Femur (tissue), 1 donor: ENCODE measurements at regions not wholly inside any gene's neighbourhood (a gene's known extent, or its start where the extent isn't known, plus 50 kb on each side); places are given as distances from the start of the nearest gene placed in this dataset.

Experiments
- DNase-seq: peaks from one replicate; pipeline ENCODE4 v3.0.0-alpha.2; 2017

DNA sequence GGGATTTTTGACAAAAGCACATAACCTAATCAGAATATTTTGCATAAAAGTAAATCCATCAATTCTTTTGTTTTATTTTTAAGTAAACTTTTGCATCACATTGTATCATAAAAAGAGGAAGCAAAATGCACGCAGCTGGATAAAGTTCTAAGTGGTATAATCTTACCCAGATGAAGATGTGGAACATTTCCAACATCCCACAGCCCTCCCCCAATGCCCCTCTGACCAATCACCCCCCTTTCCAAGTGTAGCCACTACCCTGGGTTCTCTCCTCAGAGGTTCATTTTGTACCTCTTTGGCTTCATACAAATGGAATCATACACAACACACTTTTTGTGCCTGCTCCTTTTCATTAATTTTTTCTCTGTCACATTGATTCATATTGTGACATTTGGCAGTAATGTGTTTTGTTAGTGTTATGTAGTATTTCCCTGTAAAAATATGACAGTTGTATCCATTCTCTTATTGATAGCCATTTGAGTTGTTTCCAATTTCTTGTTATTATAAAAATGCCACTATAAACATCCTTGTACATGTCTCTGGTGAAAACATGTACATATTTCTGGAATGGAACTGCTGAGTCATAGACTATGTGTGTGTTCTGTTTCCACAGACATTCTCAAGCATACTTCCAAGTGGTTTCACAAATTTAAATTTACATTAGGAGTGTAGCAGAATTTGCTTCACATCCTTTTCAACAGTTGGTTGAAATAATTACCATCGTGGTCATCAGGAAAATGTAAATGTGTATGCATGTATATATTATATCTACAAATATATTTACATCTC lies 92.9 kb upstream of the SYNDIG1 start:
- DNase-seq = no peak

DNA sequence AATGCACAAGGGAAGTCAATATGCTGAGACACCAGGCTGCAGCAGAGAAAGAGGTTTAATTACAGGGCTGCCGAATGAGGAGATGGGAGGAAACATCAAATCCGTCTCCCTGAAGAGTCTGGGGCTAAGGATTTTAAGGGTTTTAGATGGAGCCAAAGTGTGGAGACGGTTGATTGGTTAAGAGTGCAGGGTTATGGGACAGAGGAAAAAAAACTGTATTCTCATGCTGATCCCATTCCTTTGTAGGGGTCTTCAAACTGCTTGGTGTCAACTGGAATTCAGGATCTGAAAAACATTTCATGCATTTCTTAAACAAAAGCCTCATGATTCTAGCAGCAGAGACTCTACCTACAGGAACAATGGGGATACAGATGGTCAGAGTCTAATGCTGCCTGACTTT lies 96.1 kb upstream of the SYNDIG1 start:
- DNase-seq = no peak

DNA sequence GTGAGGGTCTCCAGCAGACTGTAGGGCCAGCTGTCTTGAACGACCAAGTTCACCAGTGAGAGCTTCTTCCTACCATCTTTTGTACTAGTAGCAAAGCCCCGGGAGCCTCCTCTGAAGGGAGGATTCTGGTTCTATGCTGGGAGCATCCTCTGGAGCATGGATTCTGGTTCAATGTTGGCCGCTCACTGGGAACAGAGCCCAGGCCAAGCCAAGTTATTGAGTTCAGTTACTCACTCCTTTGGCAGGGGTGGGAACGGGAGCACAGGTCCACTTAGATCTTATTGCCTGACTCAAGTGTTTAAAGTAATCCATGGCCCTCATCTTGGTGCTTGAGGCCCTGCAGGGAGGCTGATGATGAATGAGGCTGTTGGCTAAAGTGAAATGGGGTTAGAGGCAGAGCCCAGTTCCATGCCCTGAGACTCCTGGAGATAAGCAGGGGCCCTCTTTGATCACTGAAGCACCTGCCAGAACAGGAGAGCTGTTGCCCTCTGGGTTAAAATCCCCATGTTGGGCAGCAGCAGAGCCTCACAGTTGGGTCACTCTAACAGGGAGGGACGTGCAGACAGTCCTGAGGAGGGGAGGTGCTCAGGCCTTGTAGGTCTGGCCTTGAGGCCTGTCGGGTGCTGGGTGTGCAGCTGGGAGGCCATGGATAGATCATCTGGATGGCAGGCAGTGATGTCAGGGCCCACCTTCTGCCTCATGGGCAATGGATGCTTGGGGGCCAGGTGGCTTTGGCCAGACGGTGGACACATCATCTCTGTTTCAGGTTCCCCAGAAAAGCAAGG lies 98.3 kb upstream of the SYNDIG1 start:
- DNase-seq = no peak

DNA sequence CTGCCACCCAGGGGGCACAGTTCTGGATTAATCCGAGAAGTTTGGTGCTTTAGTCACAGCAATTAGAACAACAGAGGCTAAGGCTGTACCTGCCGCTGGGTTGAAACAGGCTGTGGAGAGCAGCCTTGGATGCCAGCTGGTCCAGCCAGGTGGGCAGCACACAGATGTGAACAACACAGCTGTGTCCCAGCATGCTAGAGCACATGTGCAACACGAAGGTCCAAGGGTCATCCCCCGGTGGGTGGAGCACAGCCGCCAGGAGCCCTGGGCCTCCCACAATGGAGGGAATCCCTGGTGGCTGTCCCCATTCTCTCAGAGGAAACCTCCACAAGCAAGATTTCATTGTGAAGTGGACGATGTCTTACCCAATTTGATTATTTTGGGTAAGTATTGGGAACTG lies 99.2 kb upstream of the SYNDIG1 start:
- DNase-seq = no peak

DNA sequence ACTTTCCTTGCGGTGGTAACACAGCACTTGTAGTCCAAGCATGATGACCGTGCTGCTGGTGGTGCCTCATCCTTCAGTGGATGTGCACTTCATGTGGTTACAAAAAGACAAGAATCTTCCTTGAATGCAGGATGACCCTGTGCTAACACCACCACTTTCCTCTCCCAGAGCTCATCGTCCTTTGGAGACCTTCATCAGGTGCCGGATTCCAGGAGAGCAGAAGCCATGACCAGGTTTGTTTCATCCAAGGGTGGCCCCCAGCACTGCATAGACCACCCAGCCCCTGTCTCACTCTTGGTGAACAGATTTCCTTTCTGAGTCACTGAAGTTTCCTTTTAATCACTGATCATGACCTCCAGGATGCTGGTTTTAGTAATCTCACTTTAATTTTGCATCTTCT lies 101.2 kb upstream of the SYNDIG1 start:
- no peak for DNase-seq

DNA sequence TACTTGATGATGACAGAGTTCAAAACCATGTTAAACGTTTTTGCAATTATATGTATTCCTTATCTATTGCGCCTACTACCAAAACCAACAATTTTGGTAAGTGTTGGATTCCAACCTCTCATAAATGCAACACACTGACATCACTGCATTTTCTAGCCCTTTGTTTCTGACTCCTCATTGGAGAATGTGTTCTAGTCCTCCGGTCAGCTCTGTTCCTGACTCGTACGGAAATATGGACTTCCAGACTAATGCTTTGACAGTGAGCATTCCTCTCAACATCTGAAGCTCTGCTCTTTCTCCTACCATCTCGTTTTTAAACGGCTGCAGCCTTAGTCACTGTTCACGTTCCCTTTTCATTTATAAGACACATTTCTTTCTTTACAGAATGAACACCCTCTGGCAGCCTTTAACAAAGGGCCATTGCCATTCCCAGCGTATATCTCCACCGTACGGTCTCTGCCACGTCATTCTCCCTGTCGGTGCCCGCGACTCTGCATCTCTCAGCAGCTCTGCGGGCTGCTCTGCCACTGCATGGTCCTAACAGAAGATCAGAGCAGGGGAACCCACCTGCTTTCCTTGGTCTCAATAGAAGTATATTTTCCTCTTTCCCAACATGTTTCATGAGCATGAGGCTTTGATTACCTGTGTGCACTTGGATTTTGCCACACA lies 103.0 kb upstream of the SYNDIG1 start:
- no peak for DNase-seq

DNA sequence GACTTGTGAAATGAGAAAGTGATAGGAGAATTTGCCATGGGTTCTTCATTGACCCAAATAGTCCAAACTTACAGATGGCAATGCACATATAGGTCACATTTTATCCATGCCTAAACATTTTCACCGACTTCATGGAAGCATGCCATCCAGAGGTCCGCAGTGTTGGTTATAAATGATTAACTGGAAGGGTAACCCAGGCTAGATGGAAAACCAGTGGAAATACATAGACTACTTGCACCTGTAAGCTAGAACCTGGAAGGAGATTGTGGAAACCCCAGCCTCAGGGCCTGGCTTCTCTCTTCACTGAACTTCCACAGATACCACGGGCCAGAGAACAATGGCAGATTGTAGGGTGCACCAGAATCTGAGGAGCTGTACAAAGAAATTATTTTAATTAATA lies 103.8 kb upstream of the SYNDIG1 start:
- DNase-seq = no peak

DNA sequence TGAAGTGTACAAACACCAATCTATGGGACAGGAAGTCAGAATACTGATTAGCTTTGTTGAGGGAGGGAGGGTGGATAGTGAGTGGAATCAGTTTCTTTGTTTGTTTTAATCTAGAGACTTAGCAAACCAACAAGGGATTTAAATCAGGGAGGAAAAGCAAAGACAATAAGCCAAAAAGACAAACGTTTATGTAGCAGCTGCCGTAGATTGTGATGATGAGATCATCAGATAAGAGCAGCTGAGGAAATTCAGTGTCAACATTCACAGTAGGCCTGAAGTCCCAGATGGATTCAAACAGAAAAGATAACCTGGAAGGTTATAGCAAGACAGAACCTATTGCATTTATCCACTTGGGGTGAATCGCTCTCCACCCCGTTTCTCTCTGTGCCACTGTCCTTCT lies 104.9 kb upstream of the SYNDIG1 start:
- no peak for DNase-seq

DNA sequence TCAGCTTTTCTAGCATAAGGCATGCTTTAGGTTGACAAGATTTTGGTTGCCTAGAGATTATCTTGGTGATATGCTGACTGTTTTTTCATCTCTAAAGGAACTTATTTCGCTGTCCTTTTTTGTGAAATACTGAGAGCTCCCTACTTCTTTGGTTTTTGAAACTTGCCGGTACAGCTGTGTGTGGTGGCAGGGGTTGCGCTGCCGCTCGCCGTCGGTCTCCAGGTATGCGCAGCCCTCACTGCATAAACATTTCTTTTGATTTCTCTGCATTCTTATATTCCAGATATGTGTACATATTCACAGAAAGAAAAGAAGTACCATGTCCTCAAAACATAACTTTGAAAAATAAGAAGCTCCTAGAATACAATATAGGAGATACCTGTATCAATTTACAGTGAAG lies 106.4 kb upstream of the SYNDIG1 start:
- no peak for DNase-seq

DNA sequence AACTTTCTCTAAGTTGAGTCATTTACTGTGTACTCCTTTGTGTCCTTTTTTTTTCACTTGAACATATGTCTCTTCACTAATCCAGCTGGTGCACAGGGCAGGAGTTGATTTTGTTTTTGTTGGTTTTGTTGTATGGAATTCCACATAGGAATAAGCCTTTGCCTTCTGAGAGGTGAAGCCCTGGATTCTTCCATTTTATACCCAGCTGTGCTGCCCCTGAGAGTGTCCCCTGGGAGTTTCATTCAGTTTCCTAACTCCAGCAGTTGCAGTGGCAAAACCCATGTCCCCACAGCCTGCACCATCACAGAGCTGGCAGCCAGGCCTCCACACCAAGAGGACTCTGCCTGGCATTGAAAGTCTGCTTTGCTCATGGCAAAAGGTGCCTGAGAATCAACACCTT lies 107.3 kb upstream of the SYNDIG1 start:
- DNase-seq = no peak

DNA sequence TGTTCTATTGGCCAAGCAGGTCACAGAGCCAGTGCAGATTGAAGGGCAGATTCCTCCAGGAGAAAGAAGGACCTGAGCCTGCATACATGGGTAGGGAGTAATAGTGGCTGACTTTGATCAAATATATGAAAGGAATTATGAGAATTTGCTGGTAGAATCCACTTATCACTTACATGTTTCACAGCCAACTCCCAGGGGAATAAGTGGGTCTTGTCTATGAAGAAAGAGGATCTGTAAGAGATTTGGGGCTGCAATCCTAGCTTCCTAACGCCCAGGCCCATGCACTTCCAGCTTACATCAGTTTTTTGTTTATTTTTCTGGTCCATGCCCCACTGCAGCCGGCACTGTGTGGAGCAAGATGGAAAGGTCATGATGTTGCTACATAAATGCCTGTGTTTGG lies 107.9 kb upstream of the SYNDIG1 start:
- no peak for DNase-seq

DNA sequence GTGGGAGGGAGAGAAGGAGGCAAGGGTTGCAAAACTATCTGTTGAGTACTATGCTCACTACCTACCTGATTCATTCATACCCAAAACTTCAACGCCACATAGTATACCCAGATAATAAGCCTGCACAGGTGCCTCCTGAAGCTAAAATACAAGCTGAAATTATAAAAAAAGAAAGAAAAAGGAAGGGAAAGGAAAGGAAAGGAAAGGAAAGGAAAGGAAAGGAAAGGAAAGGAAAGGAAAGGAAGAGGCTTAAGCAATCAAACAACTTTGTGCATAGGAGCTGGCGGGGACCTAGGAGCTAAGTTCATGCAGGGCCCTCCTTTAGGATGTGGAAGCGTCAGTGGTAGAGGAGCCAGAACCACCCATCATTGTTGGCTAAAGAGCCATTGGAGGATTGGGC lies 108.9 kb upstream of the SYNDIG1 start:
- DNase-seq = no peak

DNA sequence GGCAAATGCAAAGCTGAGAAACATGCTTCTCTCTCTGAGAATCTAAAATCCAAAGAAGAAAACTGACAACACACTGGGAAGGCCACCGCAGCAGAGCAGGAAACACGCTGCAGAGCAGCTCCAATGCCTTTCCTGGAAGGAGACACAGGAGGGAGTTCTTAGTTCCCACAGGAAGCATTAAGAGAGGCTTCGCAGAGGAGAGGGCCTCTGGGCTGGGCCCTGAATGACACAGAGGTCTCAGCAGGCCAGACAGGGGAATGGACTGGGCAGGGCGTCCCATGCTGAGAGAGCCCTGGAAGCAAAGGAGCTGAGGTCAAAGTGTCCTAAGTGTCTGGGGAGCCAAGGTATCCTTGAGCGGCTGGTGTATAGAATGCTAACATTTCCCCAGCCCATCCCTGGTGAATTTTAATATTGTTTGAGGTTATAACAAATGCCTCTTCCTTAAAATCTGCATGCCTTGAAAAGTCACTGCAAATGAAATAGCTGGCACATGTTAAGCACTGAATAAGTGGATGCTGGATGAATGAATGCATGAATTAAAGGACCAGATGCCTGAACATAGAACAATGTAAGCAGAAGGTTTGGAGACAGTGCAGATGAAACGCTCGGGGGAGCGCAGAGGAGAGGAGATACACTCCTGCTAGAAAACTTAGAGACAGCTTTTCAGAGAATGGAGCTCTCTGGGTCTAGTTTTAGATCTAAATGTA lies 110.0 kb upstream of the SYNDIG1 start:
- peak; percentile 47 for DNase-seq

DNA sequence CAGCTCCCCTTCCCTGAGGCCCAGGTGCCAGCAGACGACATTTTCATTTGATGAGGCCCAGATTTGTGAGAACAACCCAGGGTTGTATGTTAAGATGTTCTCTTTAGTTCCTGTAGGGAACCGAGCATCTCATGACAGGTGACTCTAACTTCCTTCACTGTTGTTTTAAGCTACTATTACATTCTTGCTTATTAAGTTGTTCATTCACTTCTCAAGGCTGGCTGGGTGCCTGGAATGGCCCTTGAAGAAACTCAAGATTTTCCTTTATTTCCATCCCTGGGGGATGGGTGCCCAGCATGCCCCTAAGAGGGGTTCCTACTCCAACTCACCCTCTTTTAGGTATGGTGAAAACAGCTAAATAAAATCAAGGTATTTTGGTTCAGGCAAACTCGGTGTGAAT lies 111.5 kb upstream of the SYNDIG1 start:
- no peak for DNase-seq

DNA sequence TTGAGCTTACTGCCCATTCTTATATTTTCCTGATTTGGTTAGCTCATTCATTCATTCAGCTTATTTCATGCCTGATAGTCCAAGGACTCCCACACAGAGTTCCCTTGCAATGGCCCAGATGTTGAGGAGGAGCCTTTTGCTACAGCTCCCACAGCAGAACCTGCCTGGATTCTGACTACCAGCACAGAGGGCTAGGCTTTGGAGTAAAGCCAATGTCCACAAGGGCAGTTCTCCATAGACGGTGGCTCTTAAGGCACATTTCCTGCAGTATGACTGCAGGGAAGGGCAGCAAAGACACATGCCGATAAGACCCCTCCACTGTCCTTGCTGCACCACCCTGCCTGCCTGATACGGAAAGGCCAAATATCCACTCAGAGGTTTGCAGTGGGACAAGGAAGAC lies 112.3 kb upstream of the SYNDIG1 start:
- no peak for DNase-seq

DNA sequence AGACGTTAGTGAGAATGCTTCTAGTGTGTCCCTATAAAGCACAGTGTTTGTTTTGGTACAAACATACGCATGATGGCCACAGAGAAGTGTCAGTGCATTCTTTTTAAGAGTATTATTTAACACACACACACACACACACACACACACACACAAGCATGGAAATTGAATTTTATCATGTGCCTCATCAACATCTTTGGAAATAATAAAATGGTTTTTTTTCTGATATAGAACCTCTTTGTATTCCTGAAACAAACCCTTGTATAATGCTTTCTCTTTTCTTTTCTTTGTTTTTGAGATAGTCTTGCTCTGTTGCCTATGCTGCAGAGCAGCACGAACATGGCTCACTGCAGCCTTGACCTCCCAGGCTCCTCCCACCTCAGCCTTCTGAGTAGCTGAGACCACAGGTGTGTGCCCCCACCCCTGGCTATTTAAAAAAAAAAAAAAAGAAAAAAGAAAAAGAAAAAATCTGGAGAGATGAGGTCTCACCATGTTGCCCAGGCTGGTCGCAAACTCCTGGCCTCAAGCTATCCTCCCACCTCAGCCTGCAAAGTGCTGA lies 116.2 kb upstream of the SYNDIG1 start:
- DNase-seq = no peak

DNA sequence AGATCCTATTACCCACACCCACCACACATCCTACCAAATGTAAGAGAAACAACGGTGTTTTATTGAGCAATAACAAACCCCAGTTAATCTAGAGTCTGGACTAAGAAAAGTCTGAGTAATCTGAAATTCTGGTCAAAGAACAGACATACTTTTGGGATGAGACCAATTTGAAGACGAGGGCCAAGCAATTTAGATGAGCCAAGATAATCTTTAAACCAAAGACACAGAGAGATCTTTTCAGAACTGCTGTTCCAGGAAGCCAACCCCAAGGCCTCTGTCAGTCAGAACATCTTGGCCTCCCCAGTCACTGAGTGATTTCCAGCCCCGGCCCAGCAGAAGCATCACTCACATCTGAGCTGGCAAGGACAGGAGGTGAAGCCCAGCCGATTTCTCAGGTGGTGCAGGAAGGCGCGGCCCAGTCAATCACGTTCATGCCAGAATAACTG lies 118.5 kb upstream of the SYNDIG1 start:
- DNase-seq = no peak

DNA sequence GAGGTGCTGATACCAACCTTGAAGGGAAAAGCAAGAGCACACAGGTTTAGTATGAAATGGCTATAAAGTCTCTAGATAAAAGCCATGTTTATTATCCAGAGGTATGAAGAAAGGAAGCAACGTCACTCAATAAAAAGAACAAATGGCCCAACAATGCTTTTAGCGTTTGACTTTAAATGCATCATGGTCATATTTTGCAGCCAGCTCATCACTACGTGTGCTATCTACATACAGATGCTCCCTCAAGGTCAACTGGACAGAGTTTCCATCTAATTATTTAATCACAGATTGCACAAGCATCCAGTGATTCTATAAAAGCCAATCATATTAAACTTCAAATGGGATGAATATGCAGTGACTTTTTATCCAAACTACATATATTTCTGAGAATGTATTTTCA lies 127.6 kb upstream of the SYNDIG1 start:
- no peak for DNase-seq

DNA sequence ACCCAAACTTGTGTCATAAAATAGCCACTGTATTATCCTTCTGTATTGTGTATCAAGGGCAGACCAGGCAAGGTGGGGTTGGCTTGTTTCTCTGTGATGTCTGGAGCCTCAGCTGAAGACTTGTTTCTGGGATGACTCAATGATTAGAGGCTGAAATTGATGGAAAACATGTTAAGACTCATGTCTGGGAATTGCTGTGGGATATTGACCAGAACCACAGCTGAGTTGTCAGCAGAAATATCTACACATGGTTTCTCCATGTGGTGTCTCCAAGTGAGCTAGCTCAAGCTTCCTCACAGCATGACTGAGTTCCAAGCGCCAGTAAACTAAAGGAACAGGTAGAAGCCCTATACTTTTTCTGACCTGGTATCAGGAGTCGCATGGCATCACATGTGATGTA lies 128.5 kb upstream of the SYNDIG1 start:
- DNase-seq = no peak

DNA sequence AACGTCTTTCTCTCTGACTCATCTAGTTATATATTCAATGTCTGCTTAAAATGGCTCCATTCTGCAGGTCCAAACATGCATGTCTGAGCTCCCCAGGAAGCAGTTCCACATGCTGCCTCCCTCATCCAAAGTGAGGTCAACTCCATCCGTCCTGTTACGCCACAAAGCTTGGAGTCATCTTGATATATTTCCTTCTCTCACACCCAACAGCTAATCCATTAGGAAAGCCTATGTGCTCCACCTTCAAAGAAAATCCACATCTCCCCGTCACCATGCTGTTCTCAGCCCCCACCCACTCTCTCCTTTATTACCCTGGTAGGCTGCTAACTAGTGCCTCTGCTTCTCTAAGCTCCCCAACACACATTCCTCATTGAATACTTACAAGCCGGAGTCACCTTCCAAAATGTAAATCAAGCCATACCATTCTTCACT lies 130.2 kb upstream of the SYNDIG1 start:
- DNase-seq = no peak

DNA sequence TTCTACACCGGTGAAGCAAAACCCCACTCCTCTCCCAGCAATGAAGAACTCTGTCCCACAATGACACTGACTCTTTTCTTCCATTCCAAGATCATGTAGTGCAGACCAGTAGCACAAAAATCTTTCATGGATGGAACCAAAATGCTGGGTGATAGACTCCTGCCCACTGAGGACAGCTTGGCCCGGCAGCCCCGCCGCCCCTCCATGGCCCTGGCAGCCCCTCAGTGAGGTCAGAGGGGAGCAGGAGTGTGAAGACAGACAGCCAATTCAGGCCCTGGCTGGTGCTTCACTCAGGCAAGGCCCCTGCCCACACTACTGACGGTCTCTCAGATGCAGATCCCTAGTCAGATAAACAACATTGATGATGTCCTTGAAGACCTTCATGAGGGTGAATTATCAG lies 131.9 kb upstream of the SYNDIG1 start:
- DNase-seq = no peak

DNA sequence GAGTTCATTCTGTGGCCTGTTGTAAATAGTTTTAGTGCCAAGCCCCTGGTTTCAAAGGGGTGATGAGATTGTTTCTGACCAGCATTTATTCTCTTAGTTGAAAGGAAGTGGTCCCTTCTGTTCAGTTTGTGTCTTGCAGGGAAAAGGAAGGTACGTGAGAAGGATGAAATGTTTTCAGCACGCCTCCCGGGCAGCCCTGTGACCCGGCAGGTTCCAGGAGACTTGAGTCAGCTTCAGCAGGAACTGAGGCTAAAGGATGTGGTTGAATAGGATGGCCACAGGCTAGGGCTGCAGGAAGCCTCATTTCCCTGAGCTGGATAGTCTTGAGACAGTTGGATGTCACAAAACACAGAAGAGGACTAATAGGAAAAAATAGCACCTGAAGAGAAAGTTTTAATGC lies 132.4 kb upstream of the SYNDIG1 start:
- no peak for DNase-seq

DNA sequence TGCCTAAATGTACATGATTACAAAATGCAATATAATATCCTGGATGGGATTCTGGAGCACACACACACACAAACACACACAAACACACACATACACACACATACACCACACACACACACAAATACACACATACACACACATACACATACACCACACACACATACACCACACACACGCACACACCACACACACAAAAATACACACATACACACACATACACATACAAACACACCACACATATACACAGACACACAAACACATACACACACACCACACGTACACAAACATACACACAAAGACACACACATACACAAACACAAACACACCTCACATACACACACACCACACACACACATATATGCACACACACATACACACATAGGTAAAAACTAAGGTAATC lies 134.6 kb upstream of the SYNDIG1 start:
- DNase-seq = no peak
